IPS-NIHi7 (cell line): ENCODE measurements at regions not wholly inside any gene's neighbourhood (a gene's known extent, or its start where the extent isn't known, plus 50 kb on each side); places are given as distances from the start of the nearest gene placed in this dataset.

Experiments used
- DNase-seq: peaks from one replicate; pipeline ENCODE4 v3.0.0; 2012; ENCODE audit warnings: mixed read lengths; ENCODE audit errors: extremely low spot score

DNA sequence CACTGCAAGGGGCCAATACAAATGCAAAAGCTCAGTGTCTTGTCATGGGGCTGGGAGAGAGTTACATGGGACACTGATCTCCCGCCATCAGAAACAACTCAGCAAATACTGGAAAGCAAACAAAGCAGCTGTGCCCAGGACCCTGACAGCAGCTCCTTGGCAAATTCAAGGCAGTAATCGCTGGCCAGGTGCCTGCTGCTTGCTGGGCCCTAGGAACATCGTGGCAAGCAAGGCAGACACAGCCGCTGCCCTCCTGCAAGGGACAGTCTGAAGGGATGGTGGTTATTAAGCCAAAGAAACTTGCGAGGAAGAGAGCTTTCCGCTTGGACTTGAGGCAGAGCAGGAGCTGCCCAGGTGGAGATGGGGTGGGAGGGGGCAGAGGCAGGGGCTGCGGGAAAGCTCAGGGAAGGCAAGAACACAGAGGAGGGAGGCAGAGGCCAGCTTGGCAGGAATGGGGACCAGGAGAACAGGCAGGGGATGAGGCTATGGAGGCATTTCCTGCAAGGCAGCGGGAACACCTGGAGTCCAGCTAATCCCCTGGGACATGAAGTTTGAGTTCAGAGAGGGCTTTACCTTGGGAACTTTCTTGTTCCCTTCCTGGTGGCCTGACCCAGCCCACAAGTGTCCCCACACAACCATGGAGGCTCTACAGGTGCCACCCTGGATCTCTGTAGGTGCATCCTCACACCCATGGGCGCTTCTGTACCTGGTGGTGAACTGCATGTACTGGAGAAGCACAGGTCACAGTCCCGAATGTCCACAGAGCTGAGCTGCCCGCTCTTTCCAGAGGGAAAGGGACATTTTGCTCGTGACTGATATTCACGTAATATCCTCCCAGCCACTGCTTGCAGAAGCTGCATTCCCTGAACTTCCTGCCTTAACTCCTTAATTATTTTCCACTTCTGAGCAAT lies 78.7 kb upstream of the ATP2B2 start:
- DNase-seq = no peak

DNA sequence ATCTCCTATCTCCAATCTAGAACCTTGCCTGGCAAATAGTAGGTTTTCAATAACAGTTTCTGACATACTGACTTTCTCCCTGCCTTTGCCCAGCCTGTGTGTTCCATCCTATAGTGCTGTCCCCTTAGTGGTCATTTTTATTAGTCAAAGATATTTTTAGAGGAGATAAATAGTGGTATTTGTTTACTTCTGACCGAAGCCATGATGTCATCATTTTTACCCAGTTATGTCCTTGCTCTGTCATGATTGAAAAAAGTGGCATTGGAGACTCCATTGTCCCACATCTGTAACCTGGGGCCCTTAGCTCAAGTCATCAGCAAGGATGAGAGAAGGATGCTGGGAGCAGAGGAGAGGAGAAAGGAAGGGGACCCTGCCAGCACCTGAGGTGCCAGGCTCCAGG lies 80.6 kb upstream of the ATP2B2 start:
- no peak for DNase-seq

DNA sequence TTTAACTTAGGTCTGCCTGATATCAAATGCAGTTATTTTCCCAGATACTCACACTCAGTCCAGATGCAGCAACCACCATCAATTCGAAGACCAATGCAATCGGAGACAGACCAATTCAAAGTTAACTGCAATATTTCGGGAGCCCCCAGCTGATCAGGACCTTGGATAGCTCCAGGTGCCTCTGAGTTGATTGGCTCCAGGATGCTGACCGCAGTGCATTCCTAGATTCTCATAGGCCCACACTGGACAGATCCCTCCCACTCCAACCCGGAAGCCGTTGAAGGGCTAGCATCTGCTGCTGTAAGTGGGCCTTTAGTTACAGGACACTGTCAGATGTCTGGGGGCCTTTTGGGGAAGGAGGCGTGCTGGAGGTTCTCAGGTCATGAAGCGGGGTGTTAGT lies 89.5 kb upstream of the ATP2B2 start:
- peak; percentile 99 for DNase-seq

DNA sequence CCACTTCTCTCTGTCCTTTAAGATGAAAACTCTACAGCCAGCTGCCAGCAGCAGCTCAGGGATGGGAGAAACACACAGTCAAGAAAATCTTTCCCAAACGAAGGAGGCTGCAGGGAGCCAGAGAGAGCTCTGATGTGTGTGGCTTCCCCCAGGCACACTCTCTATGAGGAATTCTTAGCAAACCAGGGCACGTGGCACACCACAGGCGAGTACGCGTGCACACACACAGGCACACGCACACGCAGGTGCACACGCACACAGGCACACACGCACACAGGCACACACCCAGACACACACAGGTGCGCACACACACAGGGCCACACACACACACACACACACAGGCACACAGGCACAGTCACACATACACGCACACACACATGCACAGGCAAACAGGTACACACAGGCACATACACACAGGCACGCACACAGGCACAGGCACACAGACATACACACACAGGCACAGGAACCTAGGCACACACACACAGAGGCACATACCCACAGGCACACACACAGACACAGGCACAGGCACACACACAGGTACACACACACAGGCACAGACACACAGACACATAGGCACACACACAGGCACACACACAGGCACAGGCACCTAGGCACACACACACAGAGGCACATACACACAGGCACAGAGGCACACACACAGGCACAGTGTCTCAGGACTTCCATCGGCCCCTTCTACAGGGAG lies 91.5 kb upstream of the ATP2B2 start:
- no peak for DNase-seq

DNA sequence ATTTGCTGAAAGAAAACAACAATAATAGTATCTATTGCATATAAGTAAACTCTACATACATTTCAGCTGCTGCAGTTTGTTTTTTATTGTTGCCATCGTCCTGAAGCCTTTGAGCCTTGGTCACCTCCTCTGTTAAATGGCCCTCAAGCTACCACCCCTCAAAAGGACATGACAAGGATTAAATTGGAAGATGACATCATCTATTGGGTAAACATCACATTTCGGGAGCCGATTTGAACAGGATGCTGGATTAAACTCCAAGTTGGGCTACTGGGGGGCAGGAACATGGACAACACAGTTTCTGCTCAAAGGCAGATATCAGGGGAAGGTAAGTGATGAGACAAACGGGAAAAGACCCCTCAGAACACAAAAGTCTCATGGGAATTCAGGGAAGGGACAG lies 92.3 kb upstream of the ATP2B2 start:
- no peak for DNase-seq

DNA sequence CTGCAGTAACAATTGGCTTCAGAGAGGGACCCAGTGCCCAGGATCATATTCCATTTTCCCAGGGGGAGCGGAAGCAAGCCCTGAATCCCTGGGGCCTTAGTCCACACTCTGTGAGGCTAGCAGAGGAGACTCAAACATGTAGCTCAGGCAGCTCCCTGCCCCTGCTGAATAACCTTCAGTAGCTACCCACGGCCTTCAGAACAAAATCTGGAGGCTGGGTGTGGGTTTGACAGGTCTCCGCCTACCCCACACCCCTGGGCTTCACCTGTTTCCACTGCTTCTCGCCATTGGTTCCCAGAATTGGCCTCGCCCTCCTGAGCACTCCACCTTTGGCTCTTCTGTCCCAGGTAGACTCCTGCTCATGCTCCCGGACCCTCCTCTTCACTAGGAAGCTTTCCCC lies 93.6 kb upstream of the ATP2B2 start:
- DNase-seq = no peak

DNA sequence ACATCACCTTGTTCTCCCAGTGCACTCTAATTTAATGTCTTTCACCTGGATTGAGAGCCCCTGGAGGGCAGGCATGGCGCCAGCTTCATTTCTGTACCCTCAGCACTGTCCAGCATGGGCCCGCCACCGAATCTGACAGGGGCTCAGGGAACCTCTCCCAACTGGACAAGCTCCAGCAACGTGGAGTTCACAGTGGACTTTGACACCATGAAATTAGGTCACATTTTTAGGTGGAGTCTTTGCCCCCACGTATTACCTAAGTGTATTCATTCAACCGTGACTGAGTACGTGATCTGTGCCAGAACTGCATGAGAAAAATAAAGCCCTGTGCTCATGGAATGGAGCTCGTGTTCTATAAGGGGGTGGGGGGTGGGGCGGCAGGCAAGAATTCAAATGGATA lies 94.1 kb upstream of the ATP2B2 start:
- DNase-seq = no peak

DNA sequence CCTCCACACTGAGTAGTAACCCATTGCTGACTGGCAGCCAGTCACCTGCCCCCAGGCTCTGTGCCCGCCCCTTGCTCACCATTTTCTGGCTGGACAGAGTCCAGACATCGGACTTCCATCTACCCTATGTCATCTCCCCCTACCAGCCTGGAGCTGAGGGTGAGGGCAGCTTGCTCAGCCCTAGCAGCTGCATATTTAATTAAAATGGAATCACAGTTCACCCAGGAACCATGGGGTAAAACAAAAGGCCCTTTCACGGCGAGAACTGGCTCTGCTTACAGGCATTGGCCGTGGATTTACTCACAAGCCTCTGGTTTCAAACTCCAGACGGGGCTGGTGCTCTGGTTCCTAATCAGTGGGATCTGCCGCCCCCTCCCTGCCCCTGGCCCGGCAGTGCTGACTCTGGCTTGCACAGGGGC lies 94.9 kb upstream of the ATP2B2 start:
- no peak for DNase-seq

DNA sequence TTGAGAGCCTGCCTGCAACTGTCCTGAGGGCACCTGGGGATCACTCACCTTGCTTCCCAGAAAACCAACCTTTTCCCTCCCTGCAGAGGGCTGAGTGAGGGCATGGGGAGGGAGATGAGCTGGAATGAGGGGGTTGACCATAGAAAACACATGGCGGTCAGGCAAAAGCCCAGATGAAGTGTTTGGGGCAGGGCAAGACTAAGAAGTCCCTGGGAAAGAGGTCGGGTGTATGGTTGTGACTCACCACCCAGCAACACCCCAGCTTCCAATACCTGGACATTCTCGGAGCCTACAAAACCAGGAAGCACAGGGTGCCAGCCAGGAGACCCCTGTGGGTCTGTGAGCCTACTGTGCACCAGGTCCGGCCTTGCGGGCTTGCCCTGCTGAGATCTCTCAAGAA lies 95.3 kb upstream of the ATP2B2 start:
- DNase-seq = no peak

DNA sequence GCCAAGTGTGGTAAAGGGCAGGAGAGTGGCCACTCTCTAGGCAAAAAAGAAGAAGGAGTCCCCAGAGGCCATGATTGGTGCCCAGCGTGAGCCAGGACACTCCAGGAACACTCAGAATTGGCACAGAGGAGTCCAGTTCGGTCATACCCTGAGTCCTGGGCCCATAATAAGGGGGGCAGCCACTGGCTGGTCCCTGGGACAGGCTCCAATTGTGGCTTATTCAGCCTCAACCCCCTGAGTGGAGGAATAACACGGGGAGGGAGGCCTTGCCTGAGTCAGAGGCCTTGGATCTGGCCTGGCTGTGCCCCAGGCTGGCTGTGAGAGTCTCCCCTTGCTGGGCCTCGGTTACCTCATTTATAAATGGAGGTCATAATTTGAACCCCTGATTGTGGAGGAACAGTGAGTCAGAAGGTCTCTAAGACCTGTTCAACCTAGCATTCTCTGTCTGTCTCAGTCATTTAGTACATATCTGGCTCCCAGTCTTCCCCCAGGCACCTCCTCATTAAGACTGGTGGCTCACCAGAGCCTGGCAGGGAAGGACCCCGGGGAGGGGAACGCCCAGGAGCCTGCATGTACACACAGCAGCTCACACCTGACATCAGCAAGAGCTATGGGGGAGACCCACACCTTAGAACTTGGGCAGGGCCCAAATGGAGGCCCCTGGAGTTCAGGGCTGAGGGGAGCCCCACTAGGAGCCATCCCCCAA lies 95.9 kb upstream of the ATP2B2 start:
- no peak for DNase-seq

DNA sequence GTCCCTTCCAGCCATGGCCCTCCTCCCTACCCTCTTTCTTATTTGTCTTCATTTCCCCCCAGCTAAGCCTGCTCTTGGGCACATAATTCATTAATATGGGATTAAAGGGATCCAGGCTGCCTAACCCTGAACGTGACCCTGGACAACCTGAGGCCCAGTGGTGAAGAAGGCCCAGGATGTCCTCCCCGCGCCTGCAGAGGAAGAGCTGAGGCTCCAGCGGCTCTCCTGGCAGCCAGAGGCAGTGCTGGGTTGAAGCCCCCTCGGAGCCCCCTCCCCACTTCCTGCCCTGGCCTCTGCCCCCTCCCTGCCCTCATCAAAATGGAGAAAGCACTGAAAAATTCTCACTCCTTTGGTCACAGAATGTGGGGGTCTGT lies 96.5 kb upstream of the ATP2B2 start:
- DNase-seq = no peak

DNA sequence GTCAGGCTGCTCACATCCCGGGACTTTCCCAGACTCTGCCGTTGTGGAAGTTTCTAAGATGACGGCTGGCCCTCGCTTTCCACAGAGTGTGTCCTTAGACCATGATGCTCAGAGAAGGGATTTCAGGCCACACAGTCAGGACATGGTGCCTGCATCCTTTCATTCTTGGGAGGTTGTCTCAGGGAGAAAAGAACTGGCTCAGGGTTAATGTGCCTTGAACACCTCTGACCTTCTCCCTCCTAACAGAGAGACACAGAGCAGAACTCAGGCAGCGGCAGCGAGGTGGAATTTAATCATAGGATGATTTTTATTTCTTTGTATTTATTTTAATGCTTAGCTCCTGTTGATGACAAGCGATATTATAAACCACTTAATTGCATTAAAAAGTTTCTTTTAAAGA lies 96.9 kb upstream of the ATP2B2 start:
- no peak for DNase-seq

DNA sequence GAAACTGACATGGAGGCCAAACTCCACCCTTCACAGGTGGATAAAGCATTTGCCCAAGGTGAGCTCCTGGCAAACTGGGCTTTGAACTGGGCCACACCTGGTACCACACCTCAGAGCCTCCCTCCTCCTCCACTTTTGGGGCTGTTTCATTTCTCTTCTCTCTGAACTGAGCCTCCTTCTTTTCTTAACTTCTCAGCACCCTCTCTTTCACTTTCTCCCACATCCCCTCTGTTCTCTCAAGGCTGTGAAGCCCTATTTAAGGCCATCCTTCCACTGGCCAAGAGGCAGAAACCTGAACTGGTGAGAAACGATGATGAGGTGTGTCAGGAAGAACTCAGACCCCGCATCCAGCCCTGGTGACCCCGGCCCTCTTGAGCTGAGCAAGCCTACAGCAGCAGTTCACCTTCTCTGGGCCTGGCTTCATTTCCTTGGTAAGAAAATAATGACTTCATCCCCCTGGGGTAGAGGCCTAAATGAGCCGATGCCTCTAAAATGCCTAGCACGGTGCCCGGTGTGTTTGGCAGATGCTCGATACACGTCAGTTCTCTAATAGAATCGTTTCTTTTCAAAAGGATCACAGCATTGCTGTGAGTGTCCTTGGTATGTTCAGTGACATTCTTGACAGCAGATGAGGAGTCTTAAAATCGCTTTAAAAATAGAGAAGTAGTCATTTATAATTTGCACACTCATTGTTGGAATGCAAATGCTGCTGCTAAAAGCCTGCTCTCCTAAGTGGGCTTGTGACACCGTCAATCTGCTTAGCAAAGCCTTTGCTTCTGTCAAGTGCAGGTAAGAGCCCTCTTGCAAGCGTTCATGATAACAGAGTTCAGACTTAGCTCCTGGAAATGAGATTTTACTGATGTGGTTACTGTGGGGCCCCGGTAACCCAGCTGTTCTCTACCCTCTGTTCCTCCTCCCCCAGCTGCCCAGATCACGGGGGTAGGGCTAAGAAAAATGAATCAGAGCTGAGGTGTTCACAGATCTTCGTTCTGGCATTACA lies 97.7 kb upstream of the ATP2B2 start:
- no peak for DNase-seq

DNA sequence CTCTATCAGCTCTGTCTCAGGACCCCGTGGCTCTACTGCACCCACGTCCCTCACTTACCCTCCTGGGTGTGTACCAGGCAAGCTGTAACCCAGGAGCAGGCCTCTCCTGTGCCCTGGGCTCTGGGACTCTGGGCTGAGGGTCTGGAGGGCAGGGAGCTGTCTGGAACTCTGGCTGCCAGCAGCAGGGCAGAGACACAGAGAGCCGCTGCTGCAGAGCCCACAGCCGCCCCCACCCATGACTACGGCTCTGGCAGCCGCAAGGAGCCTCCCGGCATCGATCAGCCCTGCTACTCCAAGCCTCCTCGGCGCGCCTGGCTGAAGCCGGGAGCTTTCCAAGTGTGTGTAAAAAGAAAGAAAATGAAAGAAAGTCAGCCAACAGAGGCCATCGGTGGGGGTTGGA lies 103.7 kb upstream of the ATP2B2 start:
- no peak for DNase-seq

DNA sequence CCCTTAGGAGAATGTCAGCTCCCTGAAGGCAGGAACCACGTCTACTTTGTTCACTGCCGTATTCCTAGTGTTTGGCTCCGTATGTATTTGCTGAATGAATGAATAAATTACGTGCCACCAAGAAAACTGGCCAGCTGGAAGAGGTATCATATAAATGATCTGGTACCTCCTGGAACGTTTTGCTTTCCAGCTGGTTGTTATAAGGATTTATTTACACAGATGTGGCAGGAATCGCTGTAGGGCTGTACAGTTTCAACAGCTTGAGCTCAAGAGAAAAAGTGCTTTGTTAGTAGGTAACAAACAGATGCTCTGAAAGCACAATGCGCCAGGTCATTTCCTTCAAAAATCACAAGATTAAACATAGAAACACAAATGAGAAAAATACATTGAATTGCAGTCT lies 108.8 kb upstream of the ATP2B2 start:
- DNase-seq = no peak

DNA sequence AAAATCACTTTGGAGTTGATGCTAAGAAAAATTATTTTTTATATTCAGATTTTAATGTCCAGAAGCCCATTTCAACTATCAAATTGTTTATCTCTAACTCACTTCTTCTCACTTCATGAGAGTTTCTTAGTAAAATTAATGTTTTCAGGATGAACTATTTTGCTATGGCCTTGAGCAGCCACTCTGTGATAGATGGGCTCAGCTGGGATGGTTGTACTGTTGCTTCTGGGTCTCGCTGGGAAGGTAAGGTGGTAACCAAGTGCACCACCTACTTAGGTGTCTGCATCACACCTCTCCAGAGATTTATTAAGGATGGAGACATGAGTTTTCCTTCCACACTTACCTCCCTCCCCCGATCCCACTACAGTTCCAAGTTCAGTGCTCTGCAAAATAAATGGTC lies 110.3 kb upstream of the ATP2B2 start:
- no peak for DNase-seq

DNA sequence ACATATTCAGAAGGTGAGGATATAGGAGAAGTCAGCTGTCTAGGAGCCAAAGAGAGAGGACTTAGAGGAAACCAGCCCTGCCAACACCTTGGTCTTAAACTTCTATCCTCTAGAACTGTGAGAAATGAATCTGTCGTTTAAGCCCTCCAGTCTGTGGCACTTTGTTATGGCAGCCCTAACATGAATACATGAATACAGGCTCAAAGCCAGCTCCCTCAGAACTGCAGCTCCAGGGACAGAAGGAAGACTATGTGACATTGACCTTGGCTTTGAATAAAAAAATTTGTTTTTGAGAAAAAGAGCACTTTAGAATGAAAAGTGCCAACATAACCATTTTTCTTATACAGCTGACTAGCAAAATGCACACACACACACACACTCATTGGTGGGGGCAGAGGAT lies 110.9 kb upstream of the ATP2B2 start:
- DNase-seq = no peak

DNA sequence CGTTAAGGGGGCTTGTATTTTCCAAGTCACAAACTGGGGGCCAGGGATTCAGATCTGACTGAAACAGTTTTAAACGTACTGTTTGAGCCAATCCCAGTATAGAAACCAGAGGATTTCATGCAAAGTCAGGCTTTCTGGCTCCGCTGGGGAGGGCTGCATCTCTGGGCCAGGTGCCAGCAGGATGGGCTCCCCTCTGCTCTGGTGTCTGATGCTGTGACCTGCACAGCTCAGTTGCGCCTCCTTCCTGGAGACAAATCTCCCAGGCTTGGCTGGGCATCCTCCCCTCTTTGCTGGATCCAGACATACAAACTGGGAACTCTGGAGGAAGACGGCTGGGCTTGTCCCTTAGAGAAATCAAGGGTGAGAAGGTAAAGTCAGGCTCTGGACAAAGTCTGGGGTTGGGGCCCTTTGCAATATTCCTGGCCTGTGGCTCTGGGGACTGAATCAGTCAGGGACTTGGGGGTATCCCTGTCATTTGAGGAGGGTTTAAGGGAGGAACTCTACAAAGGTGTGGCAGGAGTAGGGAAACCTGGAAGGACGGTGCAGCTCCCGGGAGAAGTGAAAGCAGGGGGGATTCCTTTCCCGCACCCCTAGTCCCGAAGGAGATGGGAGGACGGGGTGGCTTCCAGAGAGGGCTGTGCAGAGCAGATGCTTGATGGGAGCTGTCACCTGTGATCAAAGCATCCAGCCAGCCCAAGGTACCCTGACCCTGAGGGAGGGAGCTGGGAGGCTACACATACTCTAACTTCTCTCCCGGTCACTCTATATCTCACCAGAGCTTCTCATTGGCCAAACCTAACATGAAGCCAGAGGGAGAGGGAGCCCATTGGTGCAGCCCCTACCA lies 114.8 kb upstream of the ATP2B2 start:
- DNase-seq = no peak

DNA sequence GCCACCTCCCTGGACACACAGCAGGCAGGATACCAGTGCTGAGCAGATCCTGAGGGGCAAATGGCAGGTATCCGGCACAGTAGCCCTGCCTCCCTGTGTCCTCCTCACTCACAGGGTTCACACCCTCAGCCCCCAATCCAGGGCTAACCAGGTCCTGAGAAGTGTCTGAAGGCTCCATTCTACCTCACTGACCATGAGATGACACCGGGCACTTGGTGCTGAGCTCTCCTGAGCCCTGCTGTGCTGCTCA lies 115.4 kb upstream of the ATP2B2 start:
- DNase-seq = no peak

DNA sequence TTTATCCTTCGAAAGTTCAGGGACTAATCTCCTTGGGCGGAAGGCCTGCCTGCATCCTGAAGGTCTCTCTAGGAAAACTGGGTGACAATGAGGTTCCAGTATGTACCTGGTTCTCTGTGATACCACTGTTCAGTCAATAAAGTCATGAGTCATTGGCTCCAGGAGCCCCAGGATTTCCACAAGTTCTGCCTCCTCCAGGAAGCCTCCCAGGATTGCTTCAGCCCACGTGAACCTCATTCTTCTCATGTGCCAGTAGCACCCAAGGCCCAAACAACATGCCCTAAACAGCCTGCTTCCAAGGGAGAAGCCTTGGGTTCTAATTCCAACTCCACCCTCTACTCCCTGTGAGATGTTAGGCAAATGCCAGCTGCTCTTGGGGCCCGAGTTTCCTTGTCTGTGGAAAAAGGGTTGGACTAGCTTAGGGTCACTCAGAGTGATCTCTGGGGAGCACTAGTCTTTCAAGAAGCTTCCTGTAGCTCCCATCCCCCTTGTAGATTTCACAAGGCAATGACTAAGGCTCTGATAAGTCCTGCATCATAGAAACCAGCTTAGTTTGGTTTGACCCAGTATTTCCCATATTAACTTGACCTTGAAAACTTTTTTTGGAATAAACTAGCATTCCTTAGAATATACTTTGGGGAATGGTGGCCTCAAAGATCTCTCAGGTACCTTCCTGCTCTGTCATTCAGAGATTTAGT lies 118.3 kb upstream of the ATP2B2 start:
- no peak for DNase-seq
